NB4 (cell line): ENCODE measurements at regions not wholly inside any gene's neighbourhood (a gene's known extent, or its start where the extent isn't known, plus 50 kb on each side); places are given as distances from the start of the nearest gene placed in this dataset.
"Not testable (repeated sequence)": the region's sequence is repeated elsewhere in the genome, so short reads cannot be mapped to it uniquely, and the experiment has no call there.

Experiments
- MYC ChIP-seq: IDR thresholded peaks from 2 replicates; pipeline ENCODE4 v1.6.1; 2011; ENCODE audit warnings: low read depth, low read length
- POLR2A ChIP-seq: IDR thresholded peaks from 2 replicates; pipeline ENCODE4 v1.6.1; 2011; ENCODE audit warnings: mild to moderate bottlenecking; ENCODE audit not compliant: insufficient read length; ENCODE audit errors: extremely low read depth
- TF ChIP-seq, protein P1 (sequence below): IDR thresholded peaks from one replicate; pipeline ENCODE4 v1.5.1; 2012; ENCODE audit warnings: low read depth, low read length

DNA sequence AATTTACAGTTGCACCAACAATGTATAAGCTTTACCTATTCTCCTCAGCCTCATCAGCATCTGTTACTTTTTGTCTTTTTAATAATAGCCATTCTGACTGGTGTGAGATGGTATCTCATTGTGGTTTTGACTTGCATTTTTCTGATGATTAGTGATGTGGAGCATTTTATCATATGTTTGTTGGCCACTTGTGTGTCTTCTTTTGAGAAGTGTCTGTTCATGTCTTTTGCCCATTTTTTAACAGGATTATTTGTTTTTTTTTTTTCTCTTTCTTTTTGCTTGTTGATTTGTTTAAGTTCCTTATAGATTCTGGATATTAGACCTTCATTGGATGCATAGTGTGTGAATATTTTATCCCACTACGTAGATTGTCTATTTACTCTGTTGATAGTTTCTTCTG is 191.3 kb downstream of the VAPA start:
- TF ChIP-seq, protein P1, sequence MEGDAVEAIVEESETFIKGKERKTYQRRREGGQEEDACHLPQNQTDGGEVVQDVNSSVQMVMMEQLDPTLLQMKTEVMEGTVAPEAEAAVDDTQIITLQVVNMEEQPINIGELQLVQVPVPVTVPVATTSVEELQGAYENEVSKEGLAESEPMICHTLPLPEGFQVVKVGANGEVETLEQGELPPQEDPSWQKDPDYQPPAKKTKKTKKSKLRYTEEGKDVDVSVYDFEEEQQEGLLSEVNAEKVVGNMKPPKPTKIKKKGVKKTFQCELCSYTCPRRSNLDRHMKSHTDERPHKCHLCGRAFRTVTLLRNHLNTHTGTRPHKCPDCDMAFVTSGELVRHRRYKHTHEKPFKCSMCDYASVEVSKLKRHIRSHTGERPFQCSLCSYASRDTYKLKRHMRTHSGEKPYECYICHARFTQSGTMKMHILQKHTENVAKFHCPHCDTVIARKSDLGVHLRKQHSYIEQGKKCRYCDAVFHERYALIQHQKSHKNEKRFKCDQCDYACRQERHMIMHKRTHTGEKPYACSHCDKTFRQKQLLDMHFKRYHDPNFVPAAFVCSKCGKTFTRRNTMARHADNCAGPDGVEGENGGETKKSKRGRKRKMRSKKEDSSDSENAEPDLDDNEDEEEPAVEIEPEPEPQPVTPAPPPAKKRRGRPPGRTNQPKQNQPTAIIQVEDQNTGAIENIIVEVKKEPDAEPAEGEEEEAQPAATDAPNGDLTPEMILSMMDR: not testable (repeated sequence)
- TF ChIP-seq MYC, POLR2A: not testable (repeated sequence)
